NB4 (cell line): ENCODE measurements at regions not wholly inside any gene's neighbourhood (a gene's known extent, or its start where the extent isn't known, plus 50 kb on each side); places are given as distances from the start of the nearest gene placed in this dataset.

Source experiments
- DNase-seq: peaks from one replicate; pipeline ENCODE4 v3.0.0; 2010; ENCODE audit warnings: low read depth
- H3K4me3 ChIP-seq: one replicate; pipeline ENCODE4 v1.5.1; 2011; ENCODE audit warnings: mild to moderate bottlenecking, low read depth, low read length, moderate library complexity
- MAX ChIP-seq: IDR thresholded peaks from 2 replicates; pipeline ENCODE4 v1.6.1; 2011; ENCODE audit warnings: low read depth, low read length
- MYC ChIP-seq: IDR thresholded peaks from 2 replicates; pipeline ENCODE4 v1.6.1; 2011; ENCODE audit warnings: low read depth, low read length
- POLR2A ChIP-seq: IDR thresholded peaks from 2 replicates; pipeline ENCODE4 v1.6.1; 2011; ENCODE audit warnings: mild to moderate bottlenecking; ENCODE audit not compliant: insufficient read length; ENCODE audit errors: extremely low read depth
- TF ChIP-seq, protein P1 (sequence below): IDR thresholded peaks from one replicate; pipeline ENCODE4 v1.5.1; 2012; ENCODE audit warnings: low read depth, low read length

- TF ChIP-seq MYC: no peak
- no peak for TF ChIP-seq MAX
- TF ChIP-seq, protein P1, sequence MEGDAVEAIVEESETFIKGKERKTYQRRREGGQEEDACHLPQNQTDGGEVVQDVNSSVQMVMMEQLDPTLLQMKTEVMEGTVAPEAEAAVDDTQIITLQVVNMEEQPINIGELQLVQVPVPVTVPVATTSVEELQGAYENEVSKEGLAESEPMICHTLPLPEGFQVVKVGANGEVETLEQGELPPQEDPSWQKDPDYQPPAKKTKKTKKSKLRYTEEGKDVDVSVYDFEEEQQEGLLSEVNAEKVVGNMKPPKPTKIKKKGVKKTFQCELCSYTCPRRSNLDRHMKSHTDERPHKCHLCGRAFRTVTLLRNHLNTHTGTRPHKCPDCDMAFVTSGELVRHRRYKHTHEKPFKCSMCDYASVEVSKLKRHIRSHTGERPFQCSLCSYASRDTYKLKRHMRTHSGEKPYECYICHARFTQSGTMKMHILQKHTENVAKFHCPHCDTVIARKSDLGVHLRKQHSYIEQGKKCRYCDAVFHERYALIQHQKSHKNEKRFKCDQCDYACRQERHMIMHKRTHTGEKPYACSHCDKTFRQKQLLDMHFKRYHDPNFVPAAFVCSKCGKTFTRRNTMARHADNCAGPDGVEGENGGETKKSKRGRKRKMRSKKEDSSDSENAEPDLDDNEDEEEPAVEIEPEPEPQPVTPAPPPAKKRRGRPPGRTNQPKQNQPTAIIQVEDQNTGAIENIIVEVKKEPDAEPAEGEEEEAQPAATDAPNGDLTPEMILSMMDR: no peak
- no peak for TF ChIP-seq POLR2A
- H3K4me3 ChIP-seq: no peak overlapping the region
- no peak for DNase-seq
Measured at GRCh38 chr3:78426454-78426853, 1341.3 kb downstream of the ROBO1 start.

GRCh38 chr3:78427303-78427702 lies 1340.5 kb downstream of the ROBO1 start:
- no peak overlapping the region for H3K4me3 ChIP-seq
- TF ChIP-seq, protein P1: no peak
- TF ChIP-seq MAX (no peak), MYC (no peak), POLR2A (no peak)
- DNase-seq: no peak

GRCh38 chr3:78430741-78431140 lies 1337.1 kb downstream of the ROBO1 start:
- H3K4me3 ChIP-seq: no peak overlapping the region
- TF ChIP-seq, protein P1: no peak
- TF ChIP-seq MAX (no peak), POLR2A (no peak), MYC (no peak)
- no peak for DNase-seq

- no peak for TF ChIP-seq MAX
- TF ChIP-seq, protein P1: no peak
- no peak for TF ChIP-seq MYC
- TF ChIP-seq POLR2A: no peak
- H3K4me3 ChIP-seq: no peak overlapping the region
- DNase-seq: no peak
Measured at GRCh38 chr3:78434801-78435200, 1333.0 kb downstream of the ROBO1 start.

GRCh38 chr3:78455166-78455565 lies 1312.6 kb downstream of the ROBO1 start:
- DNase-seq: no peak
- TF ChIP-seq MYC (no peak), MAX (no peak), POLR2A (no peak)
- TF ChIP-seq, protein P1: no peak
- no peak overlapping the region for H3K4me3 ChIP-seq
